DOHH2 (cell line): ENCODE measurements at regions not wholly inside any gene's neighbourhood (a gene's known extent, or its start where the extent isn't known, plus 50 kb on each side); places are given as distances from the start of the nearest gene placed in this dataset.

Source experiments
- EZH2phosphoT487 ChIP-seq: fragments of 200-600 bp; sonication (generic); IDR thresholded peaks from 2 replicates; pipeline ENCODE4 v1.6.1; 2017; ENCODE audit warnings: borderline replicate concordance, mild to moderate bottlenecking, antibody characterized with exemption, low read length, moderate library complexity, mixed read lengths
- TF ChIP-seq, protein P1 (sequence below): fragments of 200-600 bp; sonication (generic); IDR thresholded peaks from one replicate; pipeline ENCODE4 v1.5.1; 2014; ENCODE audit warnings: antibody characterized with exemption, mild to moderate bottlenecking, low read depth, low read length; ENCODE audit not compliant: poor library complexity, severe bottlenecking

DNA sequence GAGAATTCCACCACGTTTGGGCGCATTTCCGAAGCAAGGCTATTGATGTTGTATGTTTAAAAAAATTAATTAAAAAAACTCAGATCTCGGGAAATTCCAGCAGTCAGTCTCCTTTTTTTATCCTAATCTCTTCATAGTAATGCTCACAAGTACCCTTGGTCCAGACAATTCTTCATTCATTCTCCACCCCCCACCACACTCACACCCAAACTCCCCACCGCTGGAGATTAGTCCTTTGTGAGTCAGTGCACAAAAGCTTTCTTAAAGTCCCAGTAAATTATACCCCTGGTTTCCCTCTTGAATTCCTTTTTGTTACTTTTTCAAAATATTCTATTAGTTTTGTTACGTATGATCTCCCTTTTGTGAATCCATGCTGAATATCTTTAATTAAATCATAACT, 274.6 kb downstream of the ZNF536 start:
- TF ChIP-seq, protein P1, sequence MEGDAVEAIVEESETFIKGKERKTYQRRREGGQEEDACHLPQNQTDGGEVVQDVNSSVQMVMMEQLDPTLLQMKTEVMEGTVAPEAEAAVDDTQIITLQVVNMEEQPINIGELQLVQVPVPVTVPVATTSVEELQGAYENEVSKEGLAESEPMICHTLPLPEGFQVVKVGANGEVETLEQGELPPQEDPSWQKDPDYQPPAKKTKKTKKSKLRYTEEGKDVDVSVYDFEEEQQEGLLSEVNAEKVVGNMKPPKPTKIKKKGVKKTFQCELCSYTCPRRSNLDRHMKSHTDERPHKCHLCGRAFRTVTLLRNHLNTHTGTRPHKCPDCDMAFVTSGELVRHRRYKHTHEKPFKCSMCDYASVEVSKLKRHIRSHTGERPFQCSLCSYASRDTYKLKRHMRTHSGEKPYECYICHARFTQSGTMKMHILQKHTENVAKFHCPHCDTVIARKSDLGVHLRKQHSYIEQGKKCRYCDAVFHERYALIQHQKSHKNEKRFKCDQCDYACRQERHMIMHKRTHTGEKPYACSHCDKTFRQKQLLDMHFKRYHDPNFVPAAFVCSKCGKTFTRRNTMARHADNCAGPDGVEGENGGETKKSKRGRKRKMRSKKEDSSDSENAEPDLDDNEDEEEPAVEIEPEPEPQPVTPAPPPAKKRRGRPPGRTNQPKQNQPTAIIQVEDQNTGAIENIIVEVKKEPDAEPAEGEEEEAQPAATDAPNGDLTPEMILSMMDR = no peak
- no peak for TF ChIP-seq EZH2phosphoT487
